BE2C (cell line): ENCODE measurements at regions not wholly inside any gene's neighbourhood (a gene's known extent, or its start where the extent isn't known, plus 50 kb on each side); places are given as distances from the start of the nearest gene placed in this dataset.

ENCODE experiments used
- DNase-seq: peaks from one replicate; pipeline ENCODE4 v3.0.0-alpha.2; 2020
- H3K27me3 ChIP-seq: fragments of 250-450 bp; sonication (Bioruptor Pico); 2 replicates; pipeline ENCODE4 v1.5.1; 2020; ENCODE audit warnings: mild to moderate bottlenecking
- H3K36me3 ChIP-seq: fragments of 250-450 bp; sonication (Bioruptor Pico); 2 replicates; pipeline ENCODE4 v1.5.1; 2020; ENCODE audit warnings: mild to moderate bottlenecking
- H3K4me1 ChIP-seq: fragments of 250-450 bp; sonication (Bioruptor Pico); 2 replicates; pipeline ENCODE4 v1.5.1; 2020
- H3K4me3 ChIP-seq: 2 replicates; pipeline ENCODE4 v1.5.1; 2011; ENCODE audit warnings: low read depth, low read length
- H3K9me3 ChIP-seq: fragments of 250-450 bp; sonication (Bioruptor Pico); 2 replicates; pipeline ENCODE4 v1.5.1; 2020
- CTCF ChIP-seq: IDR thresholded peaks from 2 replicates; pipeline ENCODE4 v1.5.1; 2012; ENCODE audit warnings: mild to moderate bottlenecking, low read depth, low read length

GRCh38 chr2:204108330-204108751 is 171.8 kb downstream of the ICOS start:
- DNase-seq, result peak; percentile 58
- Histone ChIP-seq H3K9me3 (no peaks in the 10 kb centered on the region), H3K4me3 (no peak overlapping the region), H3K36me3 (no peaks in the 10 kb centered on the region), H3K27me3 (no peaks in the 10 kb centered on the region), H3K4me1 (peaks cover 17% of the 10 kb centered on the region)
- TF ChIP-seq CTCF, result peak; percentile 67

GRCh38 chr2:204108781-204109295 is 172.3 kb downstream of the ICOS start:
- Histone ChIP-seq H3K4me1 (peaks cover 17% of the 10 kb centered on the region), H3K4me3 (no peak overlapping the region), H3K9me3 (no peaks in the 10 kb centered on the region), H3K27me3 (no peaks in the 10 kb centered on the region), H3K36me3 (no peaks in the 10 kb centered on the region)
- DNase-seq, result no peak
- TF ChIP-seq CTCF, result no peak

- H3K36me3 ChIP-seq, result no peaks in the 10 kb centered on the region
- no peak for TF ChIP-seq CTCF
- H3K4me3 ChIP-seq, result no peak overlapping the region
- peak; percentile 11 for DNase-seq
- H3K27me3 ChIP-seq, result no peaks in the 10 kb centered on the region
- H3K9me3 ChIP-seq, result no peaks in the 10 kb centered on the region
- peaks cover 17% of the 10 kb centered on the region for H3K4me1 ChIP-seq
Observed at GRCh38 chr2:204109681-204110080, 173.1 kb downstream of the ICOS start.

GRCh38 chr2:204110338-204110741 is 173.8 kb downstream of the ICOS start:
- DNase-seq, result no peak
- no peak for TF ChIP-seq CTCF
- H3K4me3 ChIP-seq, result no peak overlapping the region

GRCh38 chr2:204110751-204111516 is 174.4 kb downstream of the ICOS start:
- Histone ChIP-seq H3K4me3 (no peak overlapping the region), H3K9me3 (no peaks in the 10 kb centered on the region), H3K4me1 (peaks cover 17% of the 10 kb centered on the region), H3K27me3 (no peaks in the 10 kb centered on the region), H3K36me3 (no peaks in the 10 kb centered on the region)
- DNase-seq, result no peak
- no peak for TF ChIP-seq CTCF

More at GRCh38 chr2:204110338-204110741, 173.8 kb downstream of the ICOS start:
- H3K4me1 ChIP-seq, result peaks cover 17% of the 10 kb centered on the region
- H3K9me3 ChIP-seq, result no peaks in the 10 kb centered on the region
- no peaks in the 10 kb centered on the region for H3K27me3 ChIP-seq
- no peaks in the 10 kb centered on the region for H3K36me3 ChIP-seq

GRCh38 chr2:204112084-204112770 is 175.7 kb downstream of the ICOS start:
- TF ChIP-seq CTCF, result no peak
- no peak for DNase-seq
- Histone ChIP-seq H3K27me3 (no peaks in the 10 kb centered on the region), H3K4me3 (no peak overlapping the region), H3K4me1 (peaks cover 17% of the 10 kb centered on the region), H3K36me3 (no peaks in the 10 kb centered on the region), H3K9me3 (no peaks in the 10 kb centered on the region)
